ENCODE measurements at regions not wholly inside any gene's neighbourhood (a gene's known extent, or its start where the extent isn't known, plus 50 kb on each side); places are given as distances from the start of the nearest gene placed in this dataset.

GRCh38 chr16:52372313-52372712 is 174.6 kb downstream of the TOX3 start:
- TF ChIP-seq POLR2A (IDR thresholded peaks at IDR 0.05; ENCODE audit: low read depth, low read length) (no peak), RFX5 (IDR thresholded peaks at IDR 0.05; ENCODE audit: low read depth, low read length) (no peak), NFE2L2 (IDR thresholded peaks at IDR 0.05; ENCODE audit: low read depth, low read length) (no peak), CHD1 (IDR thresholded peaks at IDR 0.05; ENCODE audit: low read depth, low read length) (no peak), CEBPB (IDR thresholded peaks at IDR 0.05; ENCODE audit: low read depth, low read length) (no peak), SMC3 (IDR thresholded peaks at IDR 0.05; ENCODE audit: low read depth, low read length) (no peak), MAZ (IDR thresholded peaks at IDR 0.05; ENCODE audit: borderline replicate concordance, low read depth, low read length) (no peak), MAFK (IDR thresholded peaks at IDR 0.05; ENCODE audit: low read depth, low read length) (no peak), MXI1 (IDR thresholded peaks at IDR 0.05; ENCODE audit: borderline replicate concordance, low read depth, low read length) (no peak), RAD21 (IDR thresholded peaks at IDR 0.05; ENCODE audit: low read length) (no peak), FOS (IDR thresholded peaks at IDR 0.05; ENCODE audit: low read depth, low read length) (no peak), RCOR1 (IDR thresholded peaks at IDR 0.05; ENCODE audit: insufficient replicate concordance, low read length) (no peak)
- TF ChIP-seq, protein P1, sequence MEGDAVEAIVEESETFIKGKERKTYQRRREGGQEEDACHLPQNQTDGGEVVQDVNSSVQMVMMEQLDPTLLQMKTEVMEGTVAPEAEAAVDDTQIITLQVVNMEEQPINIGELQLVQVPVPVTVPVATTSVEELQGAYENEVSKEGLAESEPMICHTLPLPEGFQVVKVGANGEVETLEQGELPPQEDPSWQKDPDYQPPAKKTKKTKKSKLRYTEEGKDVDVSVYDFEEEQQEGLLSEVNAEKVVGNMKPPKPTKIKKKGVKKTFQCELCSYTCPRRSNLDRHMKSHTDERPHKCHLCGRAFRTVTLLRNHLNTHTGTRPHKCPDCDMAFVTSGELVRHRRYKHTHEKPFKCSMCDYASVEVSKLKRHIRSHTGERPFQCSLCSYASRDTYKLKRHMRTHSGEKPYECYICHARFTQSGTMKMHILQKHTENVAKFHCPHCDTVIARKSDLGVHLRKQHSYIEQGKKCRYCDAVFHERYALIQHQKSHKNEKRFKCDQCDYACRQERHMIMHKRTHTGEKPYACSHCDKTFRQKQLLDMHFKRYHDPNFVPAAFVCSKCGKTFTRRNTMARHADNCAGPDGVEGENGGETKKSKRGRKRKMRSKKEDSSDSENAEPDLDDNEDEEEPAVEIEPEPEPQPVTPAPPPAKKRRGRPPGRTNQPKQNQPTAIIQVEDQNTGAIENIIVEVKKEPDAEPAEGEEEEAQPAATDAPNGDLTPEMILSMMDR (conservative IDR thresholded peaks at IDR 0.05; ENCODE audit: low read depth, low read length) = no peak
- TF ChIP-seq, protein P2, sequence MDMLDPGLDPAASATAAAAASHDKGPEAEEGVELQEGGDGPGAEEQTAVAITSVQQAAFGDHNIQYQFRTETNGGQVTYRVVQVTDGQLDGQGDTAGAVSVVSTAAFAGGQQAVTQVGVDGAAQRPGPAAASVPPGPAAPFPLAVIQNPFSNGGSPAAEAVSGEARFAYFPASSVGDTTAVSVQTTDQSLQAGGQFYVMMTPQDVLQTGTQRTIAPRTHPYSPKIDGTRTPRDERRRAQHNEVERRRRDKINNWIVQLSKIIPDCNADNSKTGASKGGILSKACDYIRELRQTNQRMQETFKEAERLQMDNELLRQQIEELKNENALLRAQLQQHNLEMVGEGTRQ (IDR thresholded peaks at IDR 0.05; ENCODE audit: low read depth, low read length) = no peak

Data from IMR-90 (cell line).